Endothelial cell of umbilical vein (primary cell): ENCODE measurements at regions not wholly inside any gene's neighbourhood (a gene's known extent, or its start where the extent isn't known, plus 50 kb on each side); places are given as distances from the start of the nearest gene placed in this dataset.

Experiments
- BruUV-seq: library from RNA; stranded (reverse); fragments of 400-500 nt; replicated peaks from 2 replicates; lab custom pipeline; 2021; lab: Mats Ljungman, UMichigan
- CTCF ChIA-PET: fragments of 300-600, 350-600 bp; sonication (Branson Sonifier 250); formaldehyde crosslinking; loops from one replicate; lab custom pipeline; 2021; ENCODE audit warnings: antibody characterized with exemption, inconsistent platforms; lab: Charles Lee
- POLR2A ChIA-PET: fragments of 300-600, 350-600 bp; sonication (Branson Sonifier 250); formaldehyde crosslinking; loops from one replicate; lab custom pipeline; 2021; ENCODE audit warnings: antibody characterized with exemption, inconsistent platforms; lab: Charles Lee
- DNase-seq: peaks from one replicate; pipeline ENCODE4 v3.0.0-alpha.2; 2011; ENCODE audit warnings: low read depth, low spot score
- FAIRE-seq: peaks from 2 replicates; lab custom pipeline; 2011; peaks lifted over from hg19 to GRCh38; lab: Jason Lieb, UNC
- H2AFZ ChIP-seq: 2 replicates; pipeline ENCODE4 v1.6.0; 2012; ENCODE audit warnings: low read depth, low read length, control low read depth, inconsistent platforms
- H3K27ac ChIP-seq: 2 replicates; pipeline ENCODE4 v1.5.1; 2011; ENCODE audit warnings: low read depth, mild to moderate bottlenecking, control low read depth, low read length, moderate library complexity; ENCODE audit not compliant: insufficient read depth
- H3K27me3 ChIP-seq, 2 experiments: 2 replicates each; pipeline versions ENCODE4 v1.6.0 to v1.6.1; 2011; ENCODE audit warnings: low read length in 2 of 2, mixed read lengths in 1 of 2; ENCODE audit not compliant: control insufficient read depth in 2 of 2, insufficient read depth in 2 of 2
- H3K36me3 ChIP-seq, 2 experiments: 2 replicates in 1 of 2; 3 replicates in 1 of 2; pipeline ENCODE4 v1.5.1; 2011; ENCODE audit warnings: low read length in 2 of 2, mild to moderate bottlenecking in 1 of 2, moderate library complexity in 1 of 2; ENCODE audit not compliant: control insufficient read depth in 2 of 2, insufficient read depth in 2 of 2; ENCODE audit errors: extremely low read depth in 1 of 2
- H3K4me1 ChIP-seq: 3 replicates; pipeline ENCODE4 v1.5.1; 2011; ENCODE audit warnings: mild to moderate bottlenecking, low read length; ENCODE audit not compliant: control insufficient read depth, insufficient read depth; ENCODE audit errors: extremely low read depth
- H3K4me2 ChIP-seq: 2 replicates; pipeline ENCODE4 v1.6.1; 2011; ENCODE audit warnings: low read length, control low read depth, mixed read lengths; ENCODE audit not compliant: insufficient read depth
- H3K4me3 ChIP-seq, 3 experiments: fragments of 200-600 bp in 1 of 3; sonication (generic), shearing (Covaris generic) in 1 of 3; replicated peaks in 1 of 3; 2 replicates each; pipeline ENCODE4 v1.5.1; 2011 to 2016; ENCODE audit warnings: control low read depth in 3 of 3, low read length in 3 of 3, mild to moderate bottlenecking in 2 of 3, inconsistent platforms in 1 of 3, low read depth in 1 of 3, moderate library complexity in 1 of 3; ENCODE audit not compliant: insufficient read depth in 1 of 3
- H3K79me2 ChIP-seq: 2 replicates; pipeline ENCODE4 v1.6.0; 2012; ENCODE audit warnings: low read length, inconsistent platforms; ENCODE audit not compliant: control insufficient read depth, insufficient read depth
- H3K9ac ChIP-seq: replicated peaks from 2 replicates; pipeline ENCODE3; 2011; ENCODE audit warnings: low read length, control low read depth; ENCODE audit not compliant: insufficient read depth; ENCODE audit errors: extremely low read depth
- H3K9me1 ChIP-seq: replicated peaks from 3 replicates; pipeline ENCODE4 v1.6.0; 2011; ENCODE audit warnings: mild to moderate bottlenecking, low read length; ENCODE audit not compliant: control insufficient read depth, insufficient read depth; ENCODE audit errors: extremely low read depth
- H3K9me3 ChIP-seq: replicated peaks from 2 replicates; pipeline ENCODE4 v1.5.1; 2012; ENCODE audit warnings: low read length, inconsistent platforms; ENCODE audit not compliant: control insufficient read depth, insufficient read depth
- H4K20me1 ChIP-seq: replicated peaks from 2 replicates; pipeline ENCODE3; 2011; ENCODE audit warnings: mild to moderate bottlenecking, low read length; ENCODE audit not compliant: control insufficient read depth, insufficient read depth; ENCODE audit errors: extremely low read depth
- EZH2 ChIP-seq: IDR thresholded peaks from 2 replicates; pipeline ENCODE4 v1.6.1; 2012; ENCODE audit warnings: borderline replicate concordance, low read depth, mild to moderate bottlenecking, moderate library complexity, low read length, inconsistent platforms; ENCODE audit not compliant: severe bottlenecking
- FOS ChIP-seq: IDR thresholded peaks from 2 replicates; pipeline ENCODE4 v1.6.1; 2011; ENCODE audit warnings: mild to moderate bottlenecking, low read length, moderate library complexity, borderline replicate concordance; ENCODE audit not compliant: insufficient read depth
- GATA2 ChIP-seq: IDR thresholded peaks from 2 replicates; pipeline ENCODE4 v1.7.0; 2011; ENCODE audit warnings: low read depth, mild to moderate bottlenecking, moderate library complexity, mixed read lengths, low read length; ENCODE audit not compliant: insufficient read length, insufficient read depth
- JUN ChIP-seq: IDR thresholded peaks from 2 replicates; pipeline ENCODE4 v1.6.1; 2011; ENCODE audit warnings: borderline replicate concordance, low read depth; ENCODE audit not compliant: insufficient read length, insufficient read depth
- MYC ChIP-seq: IDR thresholded peaks from one replicate; pipeline ENCODE4 v1.6.1; 2011; ENCODE audit warnings: mild to moderate bottlenecking, low read depth, low read length
- POLR2A ChIP-seq: IDR thresholded peaks from 2 replicates; pipeline ENCODE4 v1.6.1; 2012; ENCODE audit warnings: low read depth, mild to moderate bottlenecking, control low read depth, low read length
- POLR2AphosphoS5 ChIP-seq: IDR thresholded peaks from 2 replicates; pipeline ENCODE4 v1.6.1; 2012; ENCODE audit warnings: low read depth, mild to moderate bottlenecking, control low read depth, low read length, moderate library complexity; ENCODE audit not compliant: insufficient read depth
- dilution Hi-C: fragments of 300-500 bp; cut with MboI; formaldehyde crosslinking; loops from one replicate; pipeline ENCODE4 v1.15.0; 2019; ENCODE audit warnings: low sequenced_read_pairs; ENCODE audit not compliant: extremely low pct_ligation_motif_present
- intact Hi-C: fragments of 100-400 bp; cut with micrococcal nuclease; formaldehyde crosslinking; loops from one replicate; pipeline ENCODE4 v1.10.0; 2022
- TF ChIP-seq, protein P1 (sequence below): IDR thresholded peaks from 2 replicates; pipeline ENCODE4 v1.6.1; 2011; ENCODE audit not compliant: insufficient read depth, insufficient read length
- TF ChIP-seq, protein P2 (sequence below), 2 donors: IDR thresholded peaks; 1 replicate in 1 of 2; 2 replicates in 1 of 2; pipeline ENCODE4 v1.5.1; 2011; ENCODE audit warnings: low read length in 2 of 2, mild to moderate bottlenecking in 2 of 2, moderate library complexity in 2 of 2, control low read depth in 1 of 2, inconsistent platforms in 1 of 2, low read depth in 1 of 2; ENCODE audit not compliant: insufficient read depth in 1 of 2; ENCODE audit errors: extremely low read depth in 1 of 2

DNA sequence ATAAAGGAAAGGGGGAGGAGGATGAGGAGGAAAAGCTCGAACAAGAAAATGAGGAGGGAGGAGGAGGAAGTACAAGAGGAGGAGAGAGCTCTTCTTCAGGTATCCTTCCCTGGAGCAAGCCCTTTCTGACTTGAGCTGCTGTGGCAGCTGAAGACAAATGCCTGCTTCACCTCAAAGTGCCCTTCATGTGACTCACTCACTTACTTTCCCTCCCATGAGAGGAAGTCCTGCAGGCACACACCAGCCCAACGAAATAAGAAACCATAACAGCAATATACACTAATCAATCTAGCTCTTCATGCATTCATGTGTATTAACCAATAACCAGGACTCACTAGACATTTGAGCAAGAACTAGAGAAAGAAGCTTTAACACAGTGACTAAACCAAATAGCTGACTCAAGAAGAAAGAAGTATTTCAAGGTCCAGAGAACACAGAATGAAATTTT, 251.9 kb downstream of the IGSF11 start:
- DNase-seq (no peak), FAIRE-seq (no peak)
- BruUV-seq: no TSS peak
- TF ChIP-seq, protein P1, sequence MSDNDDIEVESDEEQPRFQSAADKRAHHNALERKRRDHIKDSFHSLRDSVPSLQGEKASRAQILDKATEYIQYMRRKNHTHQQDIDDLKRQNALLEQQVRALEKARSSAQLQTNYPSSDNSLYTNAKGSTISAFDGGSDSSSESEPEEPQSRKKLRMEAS: no peak
- TF ChIP-seq POLR2AphosphoS5 (no peak), POLR2A (no peak), MYC (no peak), EZH2 (no peak), GATA2 (no peak), FOS (no peak), JUN (no peak)
- TF ChIP-seq, protein P2, sequence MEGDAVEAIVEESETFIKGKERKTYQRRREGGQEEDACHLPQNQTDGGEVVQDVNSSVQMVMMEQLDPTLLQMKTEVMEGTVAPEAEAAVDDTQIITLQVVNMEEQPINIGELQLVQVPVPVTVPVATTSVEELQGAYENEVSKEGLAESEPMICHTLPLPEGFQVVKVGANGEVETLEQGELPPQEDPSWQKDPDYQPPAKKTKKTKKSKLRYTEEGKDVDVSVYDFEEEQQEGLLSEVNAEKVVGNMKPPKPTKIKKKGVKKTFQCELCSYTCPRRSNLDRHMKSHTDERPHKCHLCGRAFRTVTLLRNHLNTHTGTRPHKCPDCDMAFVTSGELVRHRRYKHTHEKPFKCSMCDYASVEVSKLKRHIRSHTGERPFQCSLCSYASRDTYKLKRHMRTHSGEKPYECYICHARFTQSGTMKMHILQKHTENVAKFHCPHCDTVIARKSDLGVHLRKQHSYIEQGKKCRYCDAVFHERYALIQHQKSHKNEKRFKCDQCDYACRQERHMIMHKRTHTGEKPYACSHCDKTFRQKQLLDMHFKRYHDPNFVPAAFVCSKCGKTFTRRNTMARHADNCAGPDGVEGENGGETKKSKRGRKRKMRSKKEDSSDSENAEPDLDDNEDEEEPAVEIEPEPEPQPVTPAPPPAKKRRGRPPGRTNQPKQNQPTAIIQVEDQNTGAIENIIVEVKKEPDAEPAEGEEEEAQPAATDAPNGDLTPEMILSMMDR (IDR thresholded peaks at IDR 0.05; ENCODE audit: extremely low read depth in 1 of 2, insufficient read depth in 1 of 2, low read depth in 1 of 2, low read length in 2 of 2): no peak
- dilution Hi-C loops: no loop called here
- Histone ChIP-seq H4K20me1 (no peaks in the 10 kb centered on the region), H2AFZ (no peak overlapping the region), H3K79me2 (no peaks in the 10 kb centered on the region), H3K9me3 (no peaks in the 10 kb centered on the region), H3K27ac (no peak overlapping the region), H3K4me3 (no peak overlapping the region), H3K9me1 (no peaks in the 10 kb centered on the region), H3K4me1 (no peaks in the 10 kb centered on the region), H3K4me2 (no peak overlapping the region), H3K9ac (no peak overlapping the region), H3K36me3 (no peaks in the 10 kb centered on the region), H3K27me3 (no peaks in the 10 kb centered on the region)
- ChIA-PET CTCF (no interaction called here), POLR2A (no interaction called here)
- intact Hi-C loops: no loop called here
